ENCODE measurements at regions not wholly inside any gene's neighbourhood (a gene's known extent, or its start where the extent isn't known, plus 50 kb on each side); places are given as distances from the start of the nearest gene placed in this dataset.

- H3K36me3 ChIP-seq, result no peaks in the 10 kb centered on the region
- Mint-ChIP-seq H3K9me3 (no peaks in the 10 kb centered on the region), H3K4me1 (no peaks in the 10 kb centered on the region), H3K27ac (no peak overlapping the region), H3K27me3 (ENCODE audit: insufficient read depth, low read depth) (peaks cover 2% of the 10 kb centered on the region), H3K4me3 (no peak overlapping the region), H3K36me3 (no peaks in the 10 kb centered on the region)
- peaks cover 3% of the 10 kb centered on the region for H3K9me3 ChIP-seq (ENCODE audit: low read depth)
- H3K4me2 ChIP-seq, result no peak overlapping the region
- no peaks in the 10 kb centered on the region for H3K27me3 ChIP-seq
- H3K4me3 ChIP-seq, result no peak overlapping the region
- DNase-seq (ENCODE audit: low spot score), result no peak
- no peaks in the 10 kb centered on the region for H3K4me1 ChIP-seq
- TF ChIP-seq EZH2phosphoT487 (IDR thresholded peaks at IDR 0.05) (no peak), CTCF (IDR thresholded peaks at IDR 0.05) (no peak), EZH2 (IDR thresholded peaks at IDR 0.05) (no peak)
- H3K79me2 ChIP-seq (ENCODE audit: low read depth), result no peaks in the 10 kb centered on the region
- H3K9ac ChIP-seq, result no peak overlapping the region
- H2AFZ ChIP-seq (replicated peaks), result no peak overlapping the region
- H3F3A ChIP-seq (ENCODE audit: low read depth), result no peaks in the 10 kb centered on the region
- no peaks in the 10 kb centered on the region for H4K20me1 ChIP-seq (ENCODE audit: low read depth)
- no peak overlapping the region for H3K27ac ChIP-seq
Measured at GRCh38 chr2:31735716-31736115, 155.0 kb upstream of the SRD5A2 start.

DNA sequence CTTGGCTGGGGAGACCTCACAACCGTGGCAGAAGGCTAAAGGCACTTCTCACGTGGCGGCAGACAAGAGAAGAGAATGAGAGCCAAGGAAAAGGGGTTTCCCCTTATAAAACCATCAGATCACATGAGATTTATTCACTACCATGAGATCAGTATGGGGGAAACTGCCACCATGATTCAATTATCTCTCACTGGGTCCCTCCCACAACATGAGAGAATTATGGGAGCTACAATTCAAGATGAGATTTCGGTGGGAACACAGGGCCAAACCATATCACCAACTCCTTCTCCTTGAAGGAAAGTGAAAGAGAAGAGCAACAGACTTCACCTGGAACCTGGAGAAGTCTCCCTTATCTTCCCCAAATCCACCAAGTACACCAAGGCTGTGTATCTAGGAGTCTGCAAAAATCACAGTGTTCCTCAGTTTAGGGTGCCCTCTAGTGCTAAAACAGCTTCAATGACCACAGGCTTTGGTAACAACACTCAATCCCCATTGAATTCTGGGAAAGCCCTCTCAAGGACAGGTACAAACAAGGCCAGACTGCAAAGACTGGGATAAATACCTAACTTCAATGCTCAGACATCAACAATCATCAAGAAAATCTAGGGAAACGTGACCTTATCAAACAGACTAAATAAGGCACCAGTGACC, 148.8 kb upstream of the SRD5A2 start:
- H3K4me3 Mint-ChIP-seq, result no peak overlapping the region
- no peaks in the 10 kb centered on the region for H3K27me3 ChIP-seq
- no peaks in the 10 kb centered on the region for H3K36me3 ChIP-seq
- no peak overlapping the region for H3K4me3 ChIP-seq
- no peaks in the 10 kb centered on the region for H3K27me3 Mint-ChIP-seq (ENCODE audit: insufficient read depth, low read depth)
- no peaks in the 10 kb centered on the region for H4K20me1 ChIP-seq (ENCODE audit: low read depth)
- no peak overlapping the region for H3K4me2 ChIP-seq
- H3K27ac ChIP-seq, result no peak overlapping the region
- DNase-seq (ENCODE audit: low spot score), result peak; percentile 45
- H3K4me1 Mint-ChIP-seq, result no peaks in the 10 kb centered on the region
- peaks cover 5% of the 10 kb centered on the region for H3K9me3 Mint-ChIP-seq
- H3K79me2 ChIP-seq (ENCODE audit: low read depth), result no peaks in the 10 kb centered on the region
- H2AFZ ChIP-seq (replicated peaks), result no peak overlapping the region
- H3K9me3 ChIP-seq (ENCODE audit: low read depth), result peaks cover 3% of the 10 kb centered on the region
- no peak overlapping the region for H3K9ac ChIP-seq
- TF ChIP-seq EZH2phosphoT487 (IDR thresholded peaks at IDR 0.05) (no peak), CTCF (IDR thresholded peaks at IDR 0.05) (peak; percentile 60)
- no peaks in the 10 kb centered on the region for H3K4me1 ChIP-seq
- no peaks in the 10 kb centered on the region for H3K36me3 Mint-ChIP-seq
- H3F3A ChIP-seq (ENCODE audit: low read depth), result no peaks in the 10 kb centered on the region
- no peak overlapping the region for H3K27ac Mint-ChIP-seq

- no peak overlapping the region for H3K4me2 ChIP-seq
- Mint-ChIP-seq H3K36me3 (no peaks in the 10 kb centered on the region), H3K27ac (no peak overlapping the region), H3K4me3 (no peak overlapping the region), H3K27me3 (ENCODE audit: insufficient read depth, low read depth) (no peaks in the 10 kb centered on the region), H3K4me1 (no peaks in the 10 kb centered on the region), H3K9me3 (peaks cover 5% of the 10 kb centered on the region)
- TF ChIP-seq CTCF (IDR thresholded peaks at IDR 0.05) (no peak), EZH2phosphoT487 (IDR thresholded peaks at IDR 0.05) (no peak), EZH2 (IDR thresholded peaks at IDR 0.05) (no peak)
- no peaks in the 10 kb centered on the region for H4K20me1 ChIP-seq (ENCODE audit: low read depth)
- no peaks in the 10 kb centered on the region for H3K36me3 ChIP-seq
- no peak overlapping the region for H3K9ac ChIP-seq
- H3K27ac ChIP-seq, result no peak overlapping the region
- H3K27me3 ChIP-seq, result no peaks in the 10 kb centered on the region
- no peak for DNase-seq (ENCODE audit: low spot score)
- H3K4me1 ChIP-seq, result no peaks in the 10 kb centered on the region
- no peak overlapping the region for H3K4me3 ChIP-seq
- H2AFZ ChIP-seq (replicated peaks), result peak overlapping the region; percentile 10
- H3K79me2 ChIP-seq (ENCODE audit: low read depth), result no peaks in the 10 kb centered on the region
- peaks cover 3% of the 10 kb centered on the region for H3K9me3 ChIP-seq (ENCODE audit: low read depth)
- no peaks in the 10 kb centered on the region for H3F3A ChIP-seq (ENCODE audit: low read depth)
Measured at GRCh38 chr2:31729065-31729439, 148.3 kb upstream of the SRD5A2 start.
